Panc1 (cell line): ENCODE measurements at regions not wholly inside any gene's neighbourhood (a gene's known extent, or its start where the extent isn't known, plus 50 kb on each side); places are given as distances from the start of the nearest gene placed in this dataset.

Source experiments
- ATAC-seq: fragments of 200-7000 bp; cut with Tn5 transposase; 2 replicates; pipeline ENCODE4 v1.9.1; 2020; ENCODE audit warnings: mild to moderate bottlenecking, moderate library complexity
- BruUV-seq: library from RNA; stranded (reverse); fragments of 400-500 nt; replicated peaks from 2 replicates; lab custom pipeline; 2021; lab: Mats Ljungman, UMichigan
- CTCF ChIA-PET: fragments of 300-600 bp; sonication (Branson Sonifier 250); formaldehyde crosslinking; loops from one replicate; lab custom pipeline; 2022; ENCODE audit warnings: antibody characterized with exemption; lab: Charles Lee
- POLR2A ChIA-PET: fragments of 300-600 bp; sonication (Branson Sonifier 250); formaldehyde crosslinking; loops from one replicate; lab custom pipeline; 2022; ENCODE audit warnings: antibody characterized with exemption; lab: Charles Lee
- DNase-seq: peaks from one replicate; pipeline ENCODE4 v3.0.0-alpha.2; 2010; ENCODE audit warnings: low read depth, low spot score
- H3K27ac ChIP-seq: 2 replicates; pipeline ENCODE4 v1.5.1; 2011; ENCODE audit warnings: mild to moderate bottlenecking, low read length, inconsistent platforms
- H3K27me3 ChIP-seq: fragments of 200-500 bp; sonication (Bioruptor generic); 2 replicates; pipeline ENCODE4 v1.6.0; 2014; ENCODE audit warnings: low read length, inconsistent platforms; ENCODE audit not compliant: control insufficient read depth, insufficient read depth
- H3K36me3 ChIP-seq: fragments of 200-500 bp; sonication (Bioruptor generic); 2 replicates; pipeline ENCODE4 v1.5.1; 2014; ENCODE audit warnings: inconsistent platforms, mild to moderate bottlenecking, low read length, moderate library complexity; ENCODE audit not compliant: control insufficient read depth, insufficient read depth
- H3K4me1 ChIP-seq: 2 replicates; pipeline ENCODE4 v1.5.1; 2011; ENCODE audit warnings: inconsistent platforms, mild to moderate bottlenecking, low read length, moderate library complexity; ENCODE audit not compliant: control insufficient read depth, insufficient read depth
- H3K4me3 ChIP-seq, 2 experiments: 2 replicates each; pipeline ENCODE4 v1.5.1; 2011 to 2012; ENCODE audit warnings: low read depth in 2 of 2, low read length in 2 of 2, mild to moderate bottlenecking in 2 of 2, inconsistent platforms in 1 of 2, moderate library complexity in 1 of 2
- H3K9me3 ChIP-seq: fragments of 200-500 bp; sonication (Bioruptor generic); 2 replicates; pipeline ENCODE4 v1.5.1; 2014; ENCODE audit warnings: low read depth, mild to moderate bottlenecking, inconsistent platforms, low read length, moderate library complexity; ENCODE audit not compliant: control insufficient read depth, insufficient read depth
- CTCF ChIP-seq: fragments of 450-650 bp; IDR thresholded peaks from 2 replicates; pipeline ENCODE4 v1.5.1; 2017; ENCODE audit warnings: mild to moderate bottlenecking
- POLR2AphosphoS5 ChIP-seq: IDR thresholded peaks from 2 replicates; pipeline ENCODE4 v1.6.1; 2012; ENCODE audit warnings: mild to moderate bottlenecking, low read depth, low read length, moderate library complexity
- REST ChIP-seq, 2 experiments: IDR thresholded peaks; 2 replicates each; pipeline ENCODE4 v1.6.1; 2011 to 2012; ENCODE audit warnings: low read depth in 2 of 2, control low read depth in 1 of 2, low read length in 1 of 2, mild to moderate bottlenecking in 1 of 2, moderate library complexity in 1 of 2; ENCODE audit not compliant: insufficient read depth in 1 of 2
- SIN3A ChIP-seq: IDR thresholded peaks from 2 replicates; pipeline ENCODE4 v1.6.1; 2012; ENCODE audit warnings: low read depth, mild to moderate bottlenecking, low read length, moderate library complexity, borderline replicate concordance; ENCODE audit not compliant: insufficient read depth
- TCF7L2 ChIP-seq: IDR thresholded peaks from 2 replicates; pipeline ENCODE4 v1.6.1; 2011; ENCODE audit warnings: mild to moderate bottlenecking, low read depth, low read length, inconsistent platforms
- in situ Hi-C: cut with HindIII; loops from 2 replicates; pipeline ENCODE4 v1.10.0; 2016; ENCODE audit warnings: low sequenced_read_pairs, low pct_unique_long_range_greater_than_20kb
- intact Hi-C: fragments of 100-400 bp; cut with micrococcal nuclease; formaldehyde crosslinking; loops from one replicate; pipeline ENCODE4 v1.10.0; 2022; ENCODE audit not compliant: unreplicated experiment

DNA sequence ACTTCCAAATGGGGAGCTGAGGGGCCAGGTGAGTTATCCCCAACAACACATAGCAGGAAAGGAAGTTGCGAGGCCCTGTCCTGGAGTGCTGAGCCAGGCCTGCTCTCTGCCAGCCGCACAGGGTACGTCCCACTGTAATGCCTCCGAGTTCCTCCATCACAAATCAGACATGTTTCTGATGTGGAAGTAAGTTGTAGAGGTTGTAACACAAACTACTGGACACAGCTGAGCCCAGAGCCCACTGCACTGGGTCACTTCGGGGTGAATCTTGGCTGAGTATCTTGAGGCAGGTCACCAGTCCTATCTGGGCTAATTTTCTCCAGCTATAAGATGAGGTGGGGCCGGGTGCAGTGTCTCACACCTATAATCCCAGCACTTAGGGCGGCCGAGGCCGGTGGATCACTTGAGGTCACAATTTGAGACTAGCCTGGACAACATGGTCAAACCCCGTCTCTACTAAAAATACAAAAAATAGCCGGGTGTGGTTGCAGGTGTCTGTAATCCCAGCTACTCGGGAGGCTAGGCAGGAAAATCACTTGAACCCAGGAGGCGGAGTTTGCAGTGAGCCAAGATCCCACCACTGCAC is 100.8 kb upstream of the CDH5 start:
- no peak for ATAC-seq
- Histone ChIP-seq H3K36me3 (no peaks in the 10 kb centered on the region), H3K27me3 (no peaks in the 10 kb centered on the region), H3K27ac (no peak overlapping the region), H3K9me3 (no peaks in the 10 kb centered on the region), H3K4me3 (no peak overlapping the region), H3K4me1 (no peaks in the 10 kb centered on the region)
- CTCF ChIA-PET: no interaction called here
- intact Hi-C loops: no loop called here
- POLR2A ChIA-PET: no interaction called here
- no peak for DNase-seq
- no TSS peak for BruUV-seq
- TF ChIP-seq CTCF (no peak), SIN3A (no peak)
- in situ Hi-C loops: no loop called here

DNA sequence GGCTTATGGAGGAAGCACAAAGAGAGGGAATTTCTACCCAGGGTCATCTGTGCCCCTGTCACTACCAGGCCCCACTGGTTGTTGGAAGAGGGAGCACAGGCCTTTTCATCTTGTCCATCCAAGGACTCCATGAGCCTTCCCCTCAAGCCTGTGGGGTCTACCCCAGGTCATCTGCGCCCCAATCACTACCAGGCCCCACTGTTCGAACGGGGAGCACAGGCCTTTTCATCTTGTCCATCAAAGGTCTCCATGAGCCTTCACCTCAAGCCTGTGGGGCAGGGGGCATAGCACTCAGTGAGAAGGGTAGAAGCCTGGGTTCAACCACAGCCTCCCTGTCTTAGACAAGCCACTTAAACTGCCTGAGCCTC is 101.5 kb upstream of the CDH5 start:
- no peak for ATAC-seq
- no TSS peak for BruUV-seq
- Histone ChIP-seq H3K27me3 (no peaks in the 10 kb centered on the region), H3K4me3 (no peak overlapping the region), H3K36me3 (no peaks in the 10 kb centered on the region), H3K27ac (no peak overlapping the region), H3K9me3 (no peaks in the 10 kb centered on the region), H3K4me1 (no peaks in the 10 kb centered on the region)
- DNase-seq: no peak
- ChIA-PET CTCF (no interaction called here), POLR2A (no interaction called here)
- TF ChIP-seq TCF7L2: no peak
- no peak for TF ChIP-seq POLR2AphosphoS5
- TF ChIP-seq REST (IDR thresholded peaks at IDR 0.05; ENCODE audit: insufficient read depth in 1 of 2, low read depth in 2 of 2, low read length in 1 of 2): no peak
- TF ChIP-seq CTCF: no peak
- no peak for TF ChIP-seq SIN3A
- intact Hi-C loops (no loop called here), in situ Hi-C loops (no loop called here)
